K562 (cell line): ENCODE measurements at regions not wholly inside any gene's neighbourhood (a gene's known extent, or its start where the extent isn't known, plus 50 kb on each side); places are given as distances from the start of the nearest gene placed in this dataset.

Source experiments
- DEAF1 ChIP-seq: fragments of 450-650 bp; formaldehyde crosslinking; IDR thresholded peaks from 2 replicates; pipeline ENCODE4 v1.4.0; 2020; ENCODE audit warnings: mild to moderate bottlenecking, moderate library complexity
- ETS1 ChIP-seq: conservative IDR thresholded peaks from 2 replicates; pipeline ENCODE4 v1.6.1; 2011; ENCODE audit warnings: low read depth, mild to moderate bottlenecking, low read length; ENCODE audit not compliant: control insufficient read depth
- HDAC8 ChIP-seq: fragments of 450-650 bp; IDR thresholded peaks from 2 replicates; pipeline ENCODE4 v1.6.1; 2016; ENCODE audit warnings: mild to moderate bottlenecking, missing genetic modification characterization, moderate library complexity, missing compliant biosample characterization
- NFIX ChIP-seq: fragments of 250-450 bp; sonication (Bioruptor Pico); IDR thresholded peaks from 2 replicates; pipeline ENCODE4 v1.4.0; 2020; ENCODE audit warnings: low read depth, mild to moderate bottlenecking, moderate library complexity
- REST ChIP-seq, 2 experiments: fragments of 450-650 bp; formaldehyde crosslinking in 1 of 2; IDR thresholded peaks; 2 replicates each; pipeline versions ENCODE4 v1.4.0 to v1.6.1; 2014 to 2020; ENCODE audit warnings: mild to moderate bottlenecking in 2 of 2, borderline replicate concordance in 1 of 2, low read depth in 1 of 2
- RFX7 ChIP-seq: fragments of 250-450 bp; sonication (Bioruptor Pico); IDR thresholded peaks from 2 replicates; pipeline ENCODE4 v1.5.1; 2021; ENCODE audit warnings: mild to moderate bottlenecking
- U2AF1 ChIP-seq: fragments of 200-400 bp; formaldehyde crosslinking; optimal IDR thresholded peaks from 2 replicates; pipeline ENCODE3; 2017; ENCODE audit warnings: mild to moderate bottlenecking, low read depth, low read length, moderate library complexity
- ZBTB9 ChIP-seq: fragments of 450-650 bp; formaldehyde crosslinking; IDR thresholded peaks from 2 replicates; pipeline ENCODE4 v1.4.0; 2020; ENCODE audit warnings: mild to moderate bottlenecking, moderate library complexity
- ZNF134 ChIP-seq: fragments of 250-450 bp; sonication (Bioruptor Pico); conservative IDR thresholded peaks from 2 replicates; pipeline ENCODE4 v1.4.0; 2020

- TF ChIP-seq ETS1 (no peak), U2AF1 (no peak), NFIX (CRISPR knock-in tag) (no peak), DEAF1 (CRISPR knock-in tag) (no peak), RFX7 (CRISPR knock-in tag) (no peak), ZBTB9 (CRISPR knock-in tag) (no peak), ZNF134 (CRISPR knock-in tag) (no peak), REST (IDR thresholded peaks at IDR 0.05; ENCODE audit: borderline replicate concordance) (no peak), REST (CRISPR knock-in tag; IDR thresholded peaks at IDR 0.05; ENCODE audit: low read depth) (no peak), HDAC8 (tag) (no peak)
Measured at GRCh38 chr10:77716458-77717317, 79.1 kb upstream of the KCNMA1 start (continued).
